HG02885 (cell line): ENCODE measurements at regions not wholly inside any gene's neighbourhood (a gene's known extent, or its start where the extent isn't known, plus 50 kb on each side); places are given as distances from the start of the nearest gene placed in this dataset.

ENCODE experiments used
- ATAC-seq: cut with Tn5 transposase; IDR thresholded peaks from one replicate; pipeline ENCODE4 v1.9.1; 2021; ENCODE audit warnings: mild to moderate bottlenecking; ENCODE audit not compliant: unreplicated experiment, poor library complexity

DNA sequence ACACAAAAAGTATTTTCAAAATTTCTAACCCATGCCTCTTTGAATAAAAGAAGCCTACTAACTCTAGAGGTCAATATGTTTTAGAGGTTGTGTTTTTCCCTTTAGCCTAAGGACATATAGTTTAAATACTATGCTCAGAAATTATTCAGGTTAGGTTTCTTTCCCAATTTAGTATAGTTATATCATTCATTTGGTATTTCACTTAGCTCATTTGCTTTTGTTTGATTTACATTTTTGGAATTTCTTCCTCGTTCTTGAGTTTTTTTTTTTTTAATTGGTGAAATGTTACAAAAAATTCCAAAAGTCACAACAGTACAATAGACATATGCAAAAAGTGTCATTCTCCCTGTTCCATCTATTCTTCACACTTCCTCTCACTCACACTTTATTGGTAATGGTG is 371.3 kb upstream of the TNP1 start:
- ATAC-seq: no peak

- ATAC-seq: no peak
These were observed 368.9 kb upstream of the TNP1 start for GRCh38 chr2:217228732-217229131.

GRCh38 chr2:217227794-217228193 is 367.9 kb upstream of the TNP1 start:
- ATAC-seq: no peak

DNA sequence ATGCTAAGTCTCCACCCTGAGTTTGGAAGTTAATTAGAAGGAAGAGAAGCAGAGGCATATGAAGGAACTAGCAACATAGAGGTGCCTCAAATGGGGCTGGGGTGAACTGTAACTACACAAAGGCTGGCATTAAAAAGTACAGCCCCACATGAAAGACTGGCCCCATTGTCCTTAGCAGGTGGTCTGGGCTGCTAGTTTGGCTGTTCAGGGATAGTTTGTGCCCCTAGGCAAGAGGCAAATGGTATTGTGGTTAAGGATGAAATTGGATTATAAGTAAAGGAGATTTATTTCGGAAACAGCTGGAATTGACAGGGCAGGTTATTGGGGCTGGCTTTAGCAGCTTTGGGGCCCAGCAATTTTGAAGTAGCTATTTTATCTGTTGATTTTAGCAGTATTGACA is 365.7 kb upstream of the TNP1 start:
- ATAC-seq: no peak

- peak; percentile 78 for ATAC-seq
These were observed 363.5 kb upstream of the TNP1 start for GRCh38 chr2:217223222-217223930.

DNA sequence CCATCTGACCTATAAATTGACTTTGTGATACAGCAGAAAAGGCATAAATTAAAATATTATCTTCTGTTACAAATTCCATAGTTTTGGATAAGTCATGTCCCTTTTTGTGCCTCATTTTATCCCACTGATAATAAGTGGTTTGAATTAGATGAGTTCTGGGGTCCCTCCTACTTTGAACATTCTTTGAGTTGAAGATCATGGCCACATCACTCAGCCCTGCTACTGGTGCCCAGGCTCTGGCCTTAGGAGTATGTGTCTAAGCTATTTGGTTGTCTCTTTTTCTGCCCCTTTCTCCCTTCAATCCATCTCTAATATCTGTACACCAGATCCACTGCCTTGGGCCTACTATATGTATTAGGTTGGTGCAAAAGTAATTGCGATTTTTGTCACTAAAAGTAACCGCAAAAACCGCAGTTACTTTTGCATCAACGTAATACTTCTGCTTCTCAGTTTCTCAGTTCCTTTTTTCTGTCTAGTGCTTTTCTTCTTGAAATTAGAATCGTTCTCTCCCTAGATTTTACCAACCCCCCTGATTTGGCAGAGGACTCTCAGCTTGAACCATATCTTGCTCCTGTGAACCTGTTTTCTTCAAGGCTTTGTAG is 362.5 kb upstream of the TNP1 start:
- peak; percentile 40 for ATAC-seq

DNA sequence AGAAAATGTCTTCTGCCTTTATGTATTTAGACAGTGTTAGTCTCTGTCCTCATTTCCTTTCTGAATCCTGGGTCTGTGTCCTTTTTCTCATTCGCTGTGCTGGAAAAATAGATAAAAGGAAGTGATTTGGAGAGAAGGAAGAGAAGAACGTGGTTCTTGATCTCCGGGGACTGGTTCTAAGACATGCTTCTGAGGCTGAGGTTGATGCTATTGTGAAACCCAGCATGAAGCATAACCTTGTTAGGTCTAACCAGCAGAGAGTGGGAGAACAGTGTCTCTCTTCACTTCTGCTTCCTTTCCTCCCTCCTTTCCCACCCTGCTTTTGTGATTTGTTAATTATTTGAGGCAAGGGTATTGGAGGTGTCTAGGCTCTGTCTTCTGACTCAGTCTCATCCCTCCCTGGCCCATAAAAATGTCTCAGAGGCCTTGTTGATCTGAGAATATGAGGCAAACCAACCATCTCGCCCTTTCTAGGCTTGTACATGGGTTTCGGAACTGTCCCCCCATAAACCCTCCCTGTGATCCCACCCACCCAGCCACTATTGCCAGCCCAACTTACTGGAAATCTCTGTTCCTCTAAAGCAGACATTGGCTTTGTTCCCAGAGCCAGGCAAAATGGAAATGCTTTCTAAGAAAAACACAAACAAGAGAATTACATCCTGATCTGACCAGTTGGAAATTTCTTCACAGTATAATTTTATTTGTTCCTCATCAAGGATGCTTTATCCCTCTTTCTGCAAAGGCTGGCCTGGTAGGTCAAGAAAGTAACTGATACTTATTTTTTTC is 360.6 kb upstream of the TNP1 start:
- no peak for ATAC-seq

DNA sequence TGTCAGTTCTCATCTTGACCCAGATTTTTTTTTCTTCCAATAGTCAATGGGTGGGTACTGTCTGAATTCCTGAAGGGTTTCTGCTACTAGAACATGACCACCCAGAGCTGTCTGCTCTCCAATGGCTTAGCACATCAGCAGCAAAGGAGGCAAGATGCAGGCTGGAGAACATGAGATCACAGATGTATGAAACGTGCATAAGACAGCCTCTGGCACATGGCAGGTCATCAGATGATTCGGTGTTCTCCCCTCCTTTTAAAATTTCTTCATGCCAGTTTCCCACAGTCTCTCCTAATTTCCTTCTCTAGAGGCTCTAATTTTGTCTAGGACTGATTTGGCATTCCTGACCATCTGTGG is 359.3 kb upstream of the TNP1 start:
- no peak for ATAC-seq

DNA sequence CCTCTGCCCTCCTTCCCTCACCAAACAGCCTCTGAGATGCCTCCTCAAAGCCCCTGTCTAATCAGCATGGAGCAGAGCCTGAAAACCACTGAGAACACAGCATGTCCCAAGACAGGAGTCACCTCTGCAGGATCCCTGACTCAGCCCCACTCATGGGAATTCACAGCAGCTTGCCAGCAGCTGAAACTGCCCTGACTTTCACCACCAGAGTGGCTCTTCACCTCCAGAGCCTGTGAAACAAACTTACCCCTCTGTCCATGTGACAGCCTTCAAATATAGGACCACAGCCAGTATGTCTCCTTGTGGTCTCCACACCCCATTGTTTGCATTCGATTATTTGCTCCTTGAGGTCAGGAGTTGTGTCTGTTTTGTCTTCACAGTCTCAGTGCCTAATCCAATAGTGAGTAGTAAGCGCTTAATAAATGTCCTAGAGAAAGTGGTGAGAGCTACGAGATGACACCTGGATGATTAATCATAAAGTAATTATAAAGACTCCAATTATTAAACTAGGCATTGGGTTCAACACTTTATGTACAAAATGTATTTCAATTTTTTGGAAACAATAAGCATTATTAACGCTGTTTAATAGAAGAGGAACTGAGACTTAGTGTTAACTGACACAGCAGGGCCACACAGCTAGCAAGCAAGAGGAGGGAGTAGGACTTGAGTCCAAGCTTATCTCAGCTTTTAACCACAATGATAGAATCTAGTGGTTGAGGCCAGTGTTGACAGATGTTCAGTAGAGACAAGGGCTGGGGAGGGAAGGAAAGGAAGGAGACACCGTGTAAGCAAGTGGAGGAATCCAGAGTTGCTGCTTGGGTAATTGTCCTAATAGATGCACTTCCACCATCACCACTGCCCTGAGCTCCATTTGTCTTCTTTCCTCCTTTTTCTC is 358.7 kb upstream of the TNP1 start:
- ATAC-seq: peak; percentile 69

DNA sequence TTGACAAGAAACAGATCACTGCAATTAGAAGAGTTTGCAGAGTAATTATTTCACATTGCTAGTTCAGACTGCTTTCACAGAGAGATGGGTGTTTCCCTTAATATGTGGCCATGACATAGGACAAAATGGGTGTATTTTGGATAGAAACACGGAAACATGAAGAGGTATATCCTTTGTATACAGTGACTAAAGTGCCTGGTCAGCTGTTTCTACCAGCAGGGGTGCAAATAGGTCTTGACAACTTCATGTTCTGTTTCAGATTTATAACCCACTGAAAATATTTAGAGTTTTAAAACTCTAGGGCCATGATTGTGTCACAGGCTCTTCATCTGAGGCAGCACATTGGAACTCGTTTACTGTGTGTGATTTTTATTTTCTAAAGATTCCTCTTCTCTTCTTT is 357.1 kb upstream of the TNP1 start:
- no peak for ATAC-seq

GRCh38 chr2:217216316-217216715 is 356.5 kb upstream of the TNP1 start:
- ATAC-seq: no peak

- ATAC-seq: no peak
These were observed 356.0 kb upstream of the TNP1 start for GRCh38 chr2:217215877-217216276.

DNA sequence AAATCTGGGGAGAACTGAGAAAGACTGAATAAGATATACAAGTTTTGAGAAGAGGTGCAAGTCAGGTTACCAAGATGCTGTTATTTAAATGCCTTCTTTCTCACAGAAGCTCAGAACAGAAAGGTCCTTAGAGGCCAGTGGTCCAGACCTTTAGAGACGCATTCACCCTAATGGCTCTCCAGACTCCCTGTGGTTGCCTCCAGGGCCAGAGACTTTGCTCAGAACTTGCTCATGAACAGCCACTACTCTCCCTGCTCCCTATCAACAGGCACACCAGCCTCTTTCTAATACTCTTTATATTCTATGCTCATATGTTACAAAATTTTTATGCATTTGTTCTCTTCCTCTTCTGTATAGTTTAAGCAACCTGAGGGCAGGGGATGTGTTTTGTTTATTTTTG is 349.0 kb upstream of the TNP1 start:
- no peak for ATAC-seq

DNA sequence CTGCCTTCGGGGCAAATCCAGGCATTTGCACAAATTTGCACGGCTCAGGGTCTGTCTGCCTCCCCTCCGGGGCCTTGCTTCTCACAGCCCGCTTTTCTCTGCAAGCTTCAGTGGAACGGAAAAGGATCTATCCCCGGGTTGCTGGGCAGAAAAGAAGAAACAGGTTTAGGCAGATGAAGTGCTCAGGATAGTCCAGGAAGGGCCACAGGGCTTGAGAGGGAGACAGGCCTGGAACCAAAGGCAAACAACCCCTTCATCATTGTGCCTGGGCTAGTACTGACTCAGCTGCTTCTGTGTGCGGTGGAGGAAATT is 347.8 kb upstream of the TNP1 start:
- ATAC-seq: no peak

- ATAC-seq: no peak
These were observed 347.2 kb upstream of the TNP1 start for GRCh38 chr2:217206907-217207698.

- no peak for ATAC-seq
These were observed 346.3 kb upstream of the TNP1 start for GRCh38 chr2:217206016-217206725.

- no peak for ATAC-seq
These were observed 344.5 kb upstream of the TNP1 start for GRCh38 chr2:217204358-217204757.

- no peak for ATAC-seq
These were observed 343.2 kb upstream of the TNP1 start for GRCh38 chr2:217203086-217203485.

DNA sequence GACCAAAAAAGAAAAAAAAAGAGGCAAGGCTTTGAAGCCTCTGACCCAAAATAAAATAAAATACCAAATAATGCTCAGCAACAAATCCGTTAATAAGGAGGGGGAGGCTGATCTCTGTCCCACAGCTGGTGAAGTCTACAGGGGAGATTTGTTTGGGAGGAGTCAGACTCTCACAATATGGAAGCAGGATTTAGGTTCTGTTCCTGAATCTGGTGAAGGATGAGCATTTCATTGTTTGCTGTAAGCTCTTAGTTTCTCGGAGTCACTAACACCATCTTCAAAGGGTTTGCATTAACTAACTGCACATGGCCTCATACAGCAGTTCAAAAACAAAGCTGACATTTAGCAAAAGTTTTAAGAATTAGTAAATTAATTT is 339.4 kb upstream of the TNP1 start:
- no peak for ATAC-seq
